IMR-90 (cell line): ENCODE measurements at regions not wholly inside any gene's neighbourhood (a gene's known extent, or its start where the extent isn't known, plus 50 kb on each side); places are given as distances from the start of the nearest gene placed in this dataset.

Experiments
- ATAC-seq: fragments of 200-7000 bp; cut with Tn5 transposase; 2 replicates; pipeline ENCODE4 v1.9.1; 2020; ENCODE audit warnings: low read depth, mild to moderate bottlenecking, moderate library complexity
- BruUV-seq: library from RNA; stranded (reverse); fragments of 400-500 nt; replicated peaks from 2 replicates; lab custom pipeline; 2021; lab: Mats Ljungman, UMichigan
- CTCF ChIA-PET: fragments of 300-600 bp; formaldehyde crosslinking; extraction: SDS; loops from one replicate; lab custom pipeline; 2021; ENCODE audit warnings: antibody characterized with exemption; lab: Yijun Ruan, JAX
- POLR2A ChIA-PET: fragments of 300-600 bp; sonication (Branson Sonifier 250); formaldehyde crosslinking; loops from one replicate; lab custom pipeline; 2022; ENCODE audit warnings: antibody characterized with exemption; ENCODE audit not compliant: unreplicated experiment; lab: Charles Lee
- DNase-seq: peaks from one replicate; pipeline ENCODE4 v3.0.0; 2013
- H2AFZ ChIP-seq: replicated peaks from 2 replicates; pipeline ENCODE3; 2013; ENCODE audit warnings: low read length, mild to moderate bottlenecking; ENCODE audit not compliant: poor library complexity
- H2AK5ac ChIP-seq: 2 replicates; pipeline ENCODE4 v1.6.1; 2013; ENCODE audit warnings: low read depth, low read length, inconsistent platforms
- H2AK9ac ChIP-seq: replicated peaks from 2 replicates; pipeline ENCODE3; 2013; ENCODE audit warnings: mild to moderate bottlenecking, low read depth, low read length, moderate library complexity; ENCODE audit not compliant: poor library complexity
- H2BK120ac ChIP-seq: 2 replicates; pipeline ENCODE4 v1.6.1; 2013; ENCODE audit warnings: low read depth, low read length, inconsistent platforms
- H2BK15ac ChIP-seq: 3 replicates; pipeline ENCODE4 v1.6.1; 2013; ENCODE audit warnings: low read depth, low read length, inconsistent platforms
- H2BK20ac ChIP-seq: 2 replicates; pipeline ENCODE4 v1.6.1; 2013; ENCODE audit warnings: low read depth, mild to moderate bottlenecking, inconsistent platforms, low read length, moderate library complexity
- H2BK5ac ChIP-seq: 2 replicates; pipeline ENCODE4 v1.6.1; 2013; ENCODE audit warnings: mild to moderate bottlenecking, low read depth, low read length, inconsistent platforms; ENCODE audit not compliant: poor library complexity, severe bottlenecking
- H3K14ac ChIP-seq: replicated peaks from 2 replicates; pipeline ENCODE4 v1.6.1; 2013; ENCODE audit warnings: low read depth, low read length, inconsistent platforms
- H3K18ac ChIP-seq: 2 replicates; pipeline ENCODE4 v1.6.1; 2013; ENCODE audit warnings: low read depth, low read length, control low read depth
- H3K23ac ChIP-seq: 2 replicates; pipeline ENCODE4 v1.6.1; 2013; ENCODE audit warnings: low read depth, low read length, inconsistent platforms
- H3K27ac ChIP-seq: 2 replicates; pipeline ENCODE4 v1.5.1; 2013; ENCODE audit warnings: mild to moderate bottlenecking, control low read depth, low read length; ENCODE audit not compliant: insufficient read depth
- H3K27me3 ChIP-seq: 2 replicates; pipeline ENCODE4 v1.6.1; 2013; ENCODE audit warnings: low read length; ENCODE audit not compliant: control insufficient read depth, insufficient read depth
- H3K36me3 ChIP-seq: 2 replicates; pipeline ENCODE4 v1.6.1; 2013; ENCODE audit warnings: low read length, mixed read lengths; ENCODE audit not compliant: control insufficient read depth, insufficient read depth
- H3K4ac ChIP-seq: 2 replicates; pipeline ENCODE4 v1.6.1; 2013; ENCODE audit warnings: low read depth, low read length, inconsistent platforms
- H3K4me1 ChIP-seq: 2 replicates; pipeline ENCODE4 v1.6.1; 2013; ENCODE audit warnings: low read length, mixed read lengths; ENCODE audit not compliant: control insufficient read depth, insufficient read depth
- H3K4me2 ChIP-seq: 2 replicates; pipeline ENCODE4 v1.6.1; 2013; ENCODE audit warnings: low read depth, mild to moderate bottlenecking, control low read depth, low read length, moderate library complexity
- H3K4me3 ChIP-seq: 2 replicates; pipeline ENCODE4 v1.5.1; 2013; ENCODE audit warnings: low read depth, mild to moderate bottlenecking, control low read depth, low read length, moderate library complexity; ENCODE audit not compliant: insufficient read depth
- H3K56ac ChIP-seq: 2 replicates; pipeline ENCODE4 v1.6.1; 2013; ENCODE audit warnings: low read length, inconsistent platforms; ENCODE audit not compliant: insufficient read depth; ENCODE audit errors: extremely low read depth
- H3K79me1 ChIP-seq, 2 experiments: 2 replicates each; pipeline ENCODE4 v1.6.1; 2013; ENCODE audit warnings: low read length in 2 of 2, inconsistent platforms in 1 of 2, low read depth in 1 of 2
- H3K9ac ChIP-seq: 2 replicates; pipeline ENCODE4 v1.6.1; 2013; ENCODE audit warnings: low read depth, low read length, control low read depth
- H3K9me1 ChIP-seq: 2 replicates; pipeline ENCODE4 v1.6.1; 2013; ENCODE audit warnings: low read length, inconsistent platforms; ENCODE audit not compliant: insufficient read depth
- H3K9me3 ChIP-seq: 2 replicates; pipeline ENCODE4 v1.6.1; 2013; ENCODE audit warnings: low read length; ENCODE audit not compliant: control insufficient read depth, insufficient read depth
- H4K20me1 ChIP-seq: 2 replicates; pipeline ENCODE4 v1.6.1; 2013; ENCODE audit warnings: low read length, inconsistent platforms; ENCODE audit not compliant: insufficient read depth
- H4K5ac ChIP-seq: 2 replicates; pipeline ENCODE4 v1.6.1; 2013; ENCODE audit warnings: mild to moderate bottlenecking, low read depth, low read length, control low read depth
- H4K8ac ChIP-seq, 2 experiments: 2 replicates each; pipeline ENCODE4 v1.6.1; 2013; ENCODE audit warnings: low read depth in 2 of 2, low read length in 2 of 2, control low read depth in 1 of 2, inconsistent platforms in 1 of 2
- H4K91ac ChIP-seq: 2 replicates; pipeline ENCODE4 v1.6.1; 2013; ENCODE audit warnings: low read depth, low read length, inconsistent platforms; ENCODE audit not compliant: insufficient read depth
- BHLHE40 ChIP-seq: fragments of 150-350 bp; IDR thresholded peaks from 2 replicates; pipeline ENCODE4 v1.6.1; 2016; ENCODE audit warnings: mild to moderate bottlenecking, low read depth, low read length
- CEBPB ChIP-seq: IDR thresholded peaks from 2 replicates; pipeline ENCODE4 v1.6.1; 2012; ENCODE audit warnings: low read depth, low read length, improper control_type of control experiment
- CHD1 ChIP-seq: IDR thresholded peaks from 2 replicates; pipeline ENCODE4 v1.6.1; 2012; ENCODE audit warnings: low read depth, low read length, improper control_type of control experiment
- CTCF ChIP-seq: conservative IDR thresholded peaks from 2 replicates; pipeline ENCODE4 v1.5.1; 2012; ENCODE audit warnings: mild to moderate bottlenecking, low read depth, low read length, improper control_type of control experiment
- FOS ChIP-seq: fragments of 150-350 bp; IDR thresholded peaks from 2 replicates; pipeline ENCODE4 v1.6.1; 2016; ENCODE audit warnings: low read depth, low read length
- MAFK ChIP-seq: IDR thresholded peaks from 2 replicates; pipeline ENCODE4 v1.6.1; 2012; ENCODE audit warnings: low read depth, low read length, improper control_type of control experiment
- MAZ ChIP-seq: IDR thresholded peaks from 2 replicates; pipeline ENCODE4 v1.6.1; 2012; ENCODE audit warnings: low read depth, mild to moderate bottlenecking, low read length, improper control_type of control experiment, moderate library complexity, borderline replicate concordance
- MXI1 ChIP-seq: IDR thresholded peaks from 2 replicates; pipeline ENCODE4 v1.6.1; 2012; ENCODE audit warnings: low read depth, mild to moderate bottlenecking, low read length, moderate library complexity, borderline replicate concordance
- NFE2L2 ChIP-seq: fragments of 150-350 bp; IDR thresholded peaks from 2 replicates; pipeline ENCODE4 v1.6.1; 2016; ENCODE audit warnings: low read depth, mild to moderate bottlenecking, low read length
- POLR2A ChIP-seq: IDR thresholded peaks from 2 replicates; pipeline ENCODE4 v1.6.1; 2012; ENCODE audit warnings: mild to moderate bottlenecking, low read depth, low read length
- RAD21 ChIP-seq: IDR thresholded peaks from 2 replicates; pipeline ENCODE4 v1.6.1; 2012; ENCODE audit warnings: low read length, improper control_type of control experiment
- RCOR1 ChIP-seq: IDR thresholded peaks from 2 replicates; pipeline ENCODE4 v1.6.1; 2012; ENCODE audit warnings: mild to moderate bottlenecking, low read length, improper control_type of control experiment; ENCODE audit not compliant: insufficient replicate concordance
- RFX5 ChIP-seq: IDR thresholded peaks from 2 replicates; pipeline ENCODE4 v1.8.0; 2012; ENCODE audit warnings: low read depth, mild to moderate bottlenecking, low read length, moderate library complexity
- SMC3 ChIP-seq: fragments of 150-350 bp; IDR thresholded peaks from 2 replicates; pipeline ENCODE4 v1.6.1; 2016; ENCODE audit warnings: low read depth, mild to moderate bottlenecking, antibody characterized with exemption, low read length, moderate library complexity
- WGBS, 2 experiments: methylation state at CpG; one replicate each; pipeline versions ENCODE4 v1.1.5 to v1.1.7; 2013; ENCODE audit warnings: missing lambda C conversion rate in 2 of 2; ENCODE audit not compliant: insufficient read length in 1 of 2; ENCODE audit errors: extremely low coverage in 2 of 2; 5-methylcytosine and 5-hydroxymethylcytosine counted together
- dilution Hi-C: fragments of 300-500 bp; cut with HindIII; formaldehyde crosslinking; loops from one replicate; pipeline ENCODE4 v1.14.3; 2018; ENCODE audit warnings: low sequenced_read_pairs; ENCODE audit not compliant: unreplicated experiment
- in situ Hi-C: fragments of 300-500 bp; cut with MboI; formaldehyde crosslinking; loops from 3 replicates; pipeline ENCODE4 v1.14.3; 2019; ENCODE audit warnings: low sequenced_read_pairs, inconsistent platforms, mixed read lengths
- intact Hi-C: fragments of 100-400 bp; cut with micrococcal nuclease; formaldehyde crosslinking; loops from 2 replicates; pipeline ENCODE4 v1.10.0; 2022
- TF ChIP-seq, protein P1 (sequence below): fragments of 150-350 bp; IDR thresholded peaks from 2 replicates; pipeline ENCODE4 v1.6.1; 2017; ENCODE audit warnings: mild to moderate bottlenecking, antibody characterized with exemption, low read length, low read depth
- TF ChIP-seq, protein P2 (sequence below): fragments of 150-350 bp; IDR thresholded peaks from 2 replicates; pipeline ENCODE4 v1.6.1; 2016; ENCODE audit warnings: low read depth, mild to moderate bottlenecking, low read length, moderate library complexity, borderline replicate concordance

- Histone ChIP-seq H3K23ac (no peak overlapping the region), H3K27ac (no peak overlapping the region), H3K9me3 (peaks cover 18% of the 10 kb centered on the region), H2BK15ac (no peak overlapping the region), H2BK5ac (no peak overlapping the region), H3K4me1 (no peaks in the 10 kb centered on the region), H3K9ac (no peak overlapping the region), H3K14ac (no peak overlapping the region), H2AK9ac (no peak overlapping the region), H2AFZ (no peak overlapping the region), H4K91ac (no peak overlapping the region), H2BK20ac (no peak overlapping the region), H3K4me2 (no peak overlapping the region), H3K36me3 (no peaks in the 10 kb centered on the region), H2BK120ac (no peak overlapping the region), H3K56ac (no peak overlapping the region), H3K27me3 (no peaks in the 10 kb centered on the region), H4K8ac (no peak overlapping the region), H3K9me1 (no peaks in the 10 kb centered on the region), H3K18ac (no peak overlapping the region), H2AK5ac (no peak overlapping the region), H4K20me1 (no peaks in the 10 kb centered on the region), H3K4me3 (no peak overlapping the region), H3K79me1 (no peaks in the 10 kb centered on the region), H4K5ac (no peak overlapping the region), H3K4ac (no peak overlapping the region)
- dilution Hi-C loops (no loop called here), in situ Hi-C loops (no loop called here), intact Hi-C loops (no loop called here)
- no CpG with 5 or more reads among the region's 7 CpGs for WGBS, 2 experiments
- TF ChIP-seq BHLHE40 (no peak), MAZ (no peak), CEBPB (no peak), CTCF (no peak), POLR2A (no peak), RAD21 (no peak), NFE2L2 (no peak), FOS (no peak), MXI1 (no peak), RFX5 (no peak), MAFK (no peak), SMC3 (no peak), CHD1 (no peak), RCOR1 (no peak)
- TF ChIP-seq, protein P1, sequence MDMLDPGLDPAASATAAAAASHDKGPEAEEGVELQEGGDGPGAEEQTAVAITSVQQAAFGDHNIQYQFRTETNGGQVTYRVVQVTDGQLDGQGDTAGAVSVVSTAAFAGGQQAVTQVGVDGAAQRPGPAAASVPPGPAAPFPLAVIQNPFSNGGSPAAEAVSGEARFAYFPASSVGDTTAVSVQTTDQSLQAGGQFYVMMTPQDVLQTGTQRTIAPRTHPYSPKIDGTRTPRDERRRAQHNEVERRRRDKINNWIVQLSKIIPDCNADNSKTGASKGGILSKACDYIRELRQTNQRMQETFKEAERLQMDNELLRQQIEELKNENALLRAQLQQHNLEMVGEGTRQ = no peak
- TF ChIP-seq, protein P2, sequence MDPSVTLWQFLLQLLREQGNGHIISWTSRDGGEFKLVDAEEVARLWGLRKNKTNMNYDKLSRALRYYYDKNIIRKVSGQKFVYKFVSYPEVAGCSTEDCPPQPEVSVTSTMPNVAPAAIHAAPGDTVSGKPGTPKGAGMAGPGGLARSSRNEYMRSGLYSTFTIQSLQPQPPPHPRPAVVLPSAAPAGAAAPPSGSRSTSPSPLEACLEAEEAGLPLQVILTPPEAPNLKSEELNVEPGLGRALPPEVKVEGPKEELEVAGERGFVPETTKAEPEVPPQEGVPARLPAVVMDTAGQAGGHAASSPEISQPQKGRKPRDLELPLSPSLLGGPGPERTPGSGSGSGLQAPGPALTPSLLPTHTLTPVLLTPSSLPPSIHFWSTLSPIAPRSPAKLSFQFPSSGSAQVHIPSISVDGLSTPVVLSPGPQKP = no peak
- BruUV-seq = no TSS peak
- POLR2A ChIA-PET = no interaction called here
- no peak for DNase-seq
- CTCF ChIA-PET = no interaction called here
- no peak for ATAC-seq
These were observed 420.2 kb upstream of the IRX1 start for GRCh38 chr5:3175416-3175815.
